ENCODE measurements at regions not wholly inside any gene's neighbourhood (a gene's known extent, or its start where the extent isn't known, plus 50 kb on each side); places are given as distances from the start of the nearest gene placed in this dataset.

DNA sequence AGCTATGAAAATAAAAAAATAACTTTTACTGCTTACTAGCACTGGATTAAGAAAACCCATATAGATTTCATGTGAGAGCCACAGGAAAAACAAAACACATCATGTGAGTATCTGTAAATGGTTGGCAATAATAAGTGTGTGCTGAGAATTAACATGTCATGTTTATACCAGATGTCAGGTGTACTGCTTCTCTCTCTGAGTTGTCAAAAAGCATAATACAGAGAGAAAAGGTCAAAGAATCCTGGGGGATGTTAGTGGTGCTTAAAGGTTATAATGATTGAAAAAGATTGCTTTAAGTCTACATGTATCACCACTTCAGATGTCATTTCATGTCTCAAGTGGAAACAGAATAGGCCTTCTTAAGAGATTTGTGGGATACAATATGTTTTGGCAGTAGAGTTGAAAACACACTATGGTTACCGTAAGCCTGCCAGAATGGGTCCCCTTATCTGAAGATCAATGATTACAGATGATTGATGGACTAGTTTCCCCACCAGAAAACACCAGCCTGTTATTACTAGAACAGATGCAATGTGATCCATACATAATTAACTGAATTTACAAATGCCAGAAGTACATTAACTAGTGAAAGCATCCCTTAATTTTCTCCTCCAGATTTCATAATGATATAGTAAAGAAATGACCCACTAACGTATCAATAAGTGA, 204.1 kb downstream of the CNTN3 start:
- H3K4me1 Mint-ChIP-seq (ENCODE audit: low read depth, unreplicated experiment) = peaks cover 4% of the 10 kb centered on the region
- H3K4me3 Mint-ChIP-seq (ENCODE audit: unreplicated experiment) = no peak overlapping the region
- H3K36me3 Mint-ChIP-seq (ENCODE audit: unreplicated experiment) = no peaks in the 10 kb centered on the region
- TF ChIP-seq, protein P1, sequence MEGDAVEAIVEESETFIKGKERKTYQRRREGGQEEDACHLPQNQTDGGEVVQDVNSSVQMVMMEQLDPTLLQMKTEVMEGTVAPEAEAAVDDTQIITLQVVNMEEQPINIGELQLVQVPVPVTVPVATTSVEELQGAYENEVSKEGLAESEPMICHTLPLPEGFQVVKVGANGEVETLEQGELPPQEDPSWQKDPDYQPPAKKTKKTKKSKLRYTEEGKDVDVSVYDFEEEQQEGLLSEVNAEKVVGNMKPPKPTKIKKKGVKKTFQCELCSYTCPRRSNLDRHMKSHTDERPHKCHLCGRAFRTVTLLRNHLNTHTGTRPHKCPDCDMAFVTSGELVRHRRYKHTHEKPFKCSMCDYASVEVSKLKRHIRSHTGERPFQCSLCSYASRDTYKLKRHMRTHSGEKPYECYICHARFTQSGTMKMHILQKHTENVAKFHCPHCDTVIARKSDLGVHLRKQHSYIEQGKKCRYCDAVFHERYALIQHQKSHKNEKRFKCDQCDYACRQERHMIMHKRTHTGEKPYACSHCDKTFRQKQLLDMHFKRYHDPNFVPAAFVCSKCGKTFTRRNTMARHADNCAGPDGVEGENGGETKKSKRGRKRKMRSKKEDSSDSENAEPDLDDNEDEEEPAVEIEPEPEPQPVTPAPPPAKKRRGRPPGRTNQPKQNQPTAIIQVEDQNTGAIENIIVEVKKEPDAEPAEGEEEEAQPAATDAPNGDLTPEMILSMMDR (IDR thresholded peaks at IDR 0.05; ENCODE audit: partially characterized antibody, unreplicated experiment) = no peak
- DNase-seq = no peak
- no peaks in the 10 kb centered on the region for H3K9me3 Mint-ChIP-seq (ENCODE audit: unreplicated experiment)
- no peaks in the 10 kb centered on the region for H3K27me3 Mint-ChIP-seq (ENCODE audit: unreplicated experiment)
- H3K27ac Mint-ChIP-seq (ENCODE audit: unreplicated experiment) = no peak overlapping the region

DNA sequence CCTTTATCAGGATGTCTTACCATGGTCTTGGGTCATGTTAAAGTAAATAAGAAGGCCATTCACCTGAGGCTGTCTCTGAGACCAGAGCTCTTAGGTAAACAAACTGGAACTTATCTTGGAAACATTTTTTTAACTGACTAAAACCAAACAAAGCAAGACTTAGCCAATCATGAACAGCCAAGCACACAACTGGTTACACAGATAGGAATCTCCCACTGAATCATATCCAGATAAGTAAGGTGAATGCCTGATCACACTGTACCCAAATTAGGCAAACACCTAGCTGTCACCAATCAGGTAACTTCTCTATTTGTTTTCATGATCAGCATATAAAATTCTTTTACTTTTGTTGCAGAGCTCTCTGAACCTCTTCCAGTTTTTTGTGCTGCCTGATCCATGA, 205.4 kb downstream of the CNTN3 start:
- Mint-ChIP-seq H3K9me3 (ENCODE audit: unreplicated experiment) (no peaks in the 10 kb centered on the region), H3K4me1 (ENCODE audit: low read depth, unreplicated experiment) (peaks cover 3% of the 10 kb centered on the region), H3K27ac (ENCODE audit: unreplicated experiment) (no peak overlapping the region), H3K36me3 (ENCODE audit: unreplicated experiment) (no peaks in the 10 kb centered on the region), H3K4me3 (ENCODE audit: unreplicated experiment) (no peak overlapping the region), H3K27me3 (ENCODE audit: unreplicated experiment) (no peaks in the 10 kb centered on the region)
- TF ChIP-seq, protein P1 (IDR thresholded peaks at IDR 0.05; ENCODE audit: partially characterized antibody, unreplicated experiment) = no peak
- no peak for DNase-seq

DNA sequence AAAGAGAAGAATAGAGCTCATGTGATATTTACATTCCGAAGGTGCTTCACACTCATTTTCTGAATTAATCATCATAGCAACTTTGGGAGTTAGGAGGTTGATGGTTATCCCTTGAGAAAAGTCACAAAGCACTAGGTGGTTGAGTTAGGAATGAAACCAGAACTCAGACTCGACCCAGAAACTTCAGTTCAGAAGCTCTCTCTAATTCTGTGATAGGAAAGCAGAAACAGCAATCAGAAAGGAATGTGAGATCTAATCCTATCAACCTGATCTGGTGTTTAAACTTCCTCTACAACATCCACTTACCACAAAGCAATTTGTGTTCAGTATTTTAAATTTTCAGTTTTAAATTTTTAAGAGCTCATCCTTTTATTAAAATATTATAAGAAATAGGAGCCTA, 211.2 kb downstream of the CNTN3 start:
- Mint-ChIP-seq H3K36me3 (ENCODE audit: unreplicated experiment) (no peaks in the 10 kb centered on the region), H3K27me3 (ENCODE audit: unreplicated experiment) (peaks cover 2% of the 10 kb centered on the region), H3K4me1 (ENCODE audit: low read depth, unreplicated experiment) (no peaks in the 10 kb centered on the region), H3K9me3 (ENCODE audit: unreplicated experiment) (no peaks in the 10 kb centered on the region), H3K4me3 (ENCODE audit: unreplicated experiment) (no peak overlapping the region), H3K27ac (ENCODE audit: unreplicated experiment) (no peak overlapping the region)
- TF ChIP-seq, protein P1 (IDR thresholded peaks at IDR 0.05; ENCODE audit: partially characterized antibody, unreplicated experiment) = no peak
- DNase-seq = no peak

DNA sequence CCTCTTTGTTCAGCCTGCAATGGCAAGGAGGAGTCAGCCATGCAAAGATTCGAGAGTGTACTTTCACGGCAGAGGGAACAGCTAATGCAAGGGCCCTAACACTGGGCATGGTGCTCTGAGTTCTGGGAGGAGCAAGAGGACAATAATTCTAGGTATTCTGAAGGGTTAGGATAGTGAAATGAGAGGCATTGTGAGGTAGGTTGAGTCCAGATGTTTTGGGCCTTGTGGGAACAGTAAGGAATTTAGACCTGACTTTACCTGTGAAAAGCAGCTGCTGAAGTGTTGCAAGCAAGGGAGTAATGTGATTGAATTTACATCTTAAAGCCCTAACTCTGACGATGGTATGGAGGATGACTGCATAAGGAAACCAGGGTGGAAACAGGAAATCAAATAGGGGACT, 211.6 kb downstream of the CNTN3 start:
- Mint-ChIP-seq H3K9me3 (ENCODE audit: unreplicated experiment) (no peaks in the 10 kb centered on the region), H3K4me1 (ENCODE audit: low read depth, unreplicated experiment) (no peaks in the 10 kb centered on the region), H3K27me3 (ENCODE audit: unreplicated experiment) (peaks cover 2% of the 10 kb centered on the region), H3K36me3 (ENCODE audit: unreplicated experiment) (peaks cover under 1% of the 10 kb centered on the region), H3K4me3 (ENCODE audit: unreplicated experiment) (no peak overlapping the region), H3K27ac (ENCODE audit: unreplicated experiment) (no peak overlapping the region)
- no peak for DNase-seq
- TF ChIP-seq, protein P1 (IDR thresholded peaks at IDR 0.05; ENCODE audit: partially characterized antibody, unreplicated experiment) = no peak

DNA sequence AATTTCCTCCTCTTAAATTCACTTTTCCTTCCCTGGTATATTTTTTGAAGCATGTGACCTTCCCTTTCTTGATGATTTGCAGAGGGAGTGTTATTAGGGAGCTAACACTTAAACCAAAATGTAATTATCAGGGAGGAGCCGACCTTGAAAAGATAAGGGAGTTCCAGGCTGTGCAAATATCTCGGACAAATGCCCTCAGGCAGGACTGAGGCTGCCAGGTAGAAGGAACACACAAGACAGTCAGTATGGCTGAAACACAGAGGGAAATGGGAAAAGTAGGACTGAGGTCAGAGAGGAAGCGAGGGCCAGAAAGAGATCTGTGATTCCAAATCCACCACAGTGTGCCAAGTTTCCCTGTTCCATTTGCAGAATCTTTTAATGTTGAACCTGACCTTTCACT, 221.0 kb downstream of the CNTN3 start:
- no peak for DNase-seq
- Mint-ChIP-seq H3K4me1 (ENCODE audit: low read depth, unreplicated experiment) (peaks cover 3% of the 10 kb centered on the region), H3K27ac (ENCODE audit: unreplicated experiment) (no peak overlapping the region), H3K27me3 (ENCODE audit: unreplicated experiment) (peaks cover 2% of the 10 kb centered on the region), H3K4me3 (ENCODE audit: unreplicated experiment) (no peak overlapping the region), H3K36me3 (ENCODE audit: unreplicated experiment) (peaks cover 15% of the 10 kb centered on the region), H3K9me3 (ENCODE audit: unreplicated experiment) (no peaks in the 10 kb centered on the region)
- TF ChIP-seq, protein P1 (IDR thresholded peaks at IDR 0.05; ENCODE audit: partially characterized antibody, unreplicated experiment) = no peak
